SU-DHL-6 (cell line): ENCODE measurements at regions not wholly inside any gene's neighbourhood (a gene's known extent, or its start where the extent isn't known, plus 50 kb on each side); places are given as distances from the start of the nearest gene placed in this dataset.

ENCODE experiments used
- CTCF ChIP-seq: fragments of 200-600 bp; sonication (generic); IDR thresholded peaks from one replicate; pipeline ENCODE4 v1.5.1; 2017; ENCODE audit warnings: antibody characterized with exemption, mild to moderate bottlenecking, low read length, moderate library complexity; ENCODE audit not compliant: insufficient read depth, poor library complexity, severe bottlenecking
- EZH2phosphoT487 ChIP-seq: fragments of 200-600 bp; sonication (generic), shearing (Covaris generic); conservative IDR thresholded peaks from 2 replicates; pipeline ENCODE4 v1.6.1; 2018; ENCODE audit warnings: mild to moderate bottlenecking, antibody characterized with exemption, low read length, moderate library complexity, mixed read lengths

- TF ChIP-seq CTCF (no peak), EZH2phosphoT487 (no peak)
Measured at GRCh38 chr5:93120771-93121170, 460.2 kb downstream of the NR2F1-AS1 start.
